HEK293 (cell line): ENCODE measurements at regions not wholly inside any gene's neighbourhood (a gene's known extent, or its start where the extent isn't known, plus 50 kb on each side); places are given as distances from the start of the nearest gene placed in this dataset.
A peak's percentile ranks its signal among the peaks of the same experiment; 100 is the strongest.
"Not testable (repeated sequence)": the region's sequence is repeated elsewhere in the genome, so short reads cannot be mapped to it uniquely, and the experiment has no call there.

Source experiments
- CTCF ChIA-PET: fragments of 350-600 bp; formaldehyde crosslinking; extraction: SDS; loops from one replicate; lab custom pipeline; 2021; ENCODE audit warnings: antibody characterized with exemption; lab: Yijun Ruan, JAX
- POLR2A ChIA-PET: fragments of 300-600 bp; formaldehyde crosslinking; extraction: SDS; loops from one replicate; lab custom pipeline; 2020; ENCODE audit warnings: antibody characterized with exemption, inconsistent platforms; lab: Yijun Ruan, JAX
- H3K27ac ChIP-seq: fragments of 200-500 bp; sonication (Bioruptor generic); 2 replicates; pipeline ENCODE4 v1.5.1; 2014; ENCODE audit warnings: low read depth, low read length, control low read depth, inconsistent platforms; ENCODE audit errors: extremely low read depth
- H3K36me3 ChIP-seq, 2 experiments: fragments of 200-500 bp in 1 of 2; sonication (Bioruptor generic) in 1 of 2; 1 replicate in 1 of 2; 2 replicates in 1 of 2; pipeline ENCODE4 v1.5.1; 2014 to 2017; ENCODE audit warnings: inconsistent platforms in 2 of 2, low read length in 2 of 2; ENCODE audit not compliant: control insufficient read depth in 2 of 2, insufficient read depth in 1 of 2
- H3K4me1 ChIP-seq: fragments of 200-500 bp; sonication (Bioruptor generic); 2 replicates; pipeline ENCODE4 v1.5.1; 2014; ENCODE audit warnings: mild to moderate bottlenecking, low read length, inconsistent platforms; ENCODE audit not compliant: control insufficient read depth, insufficient read depth
- H3K4me3 ChIP-seq: 2 replicates; pipeline ENCODE4 v1.5.1; 2011; ENCODE audit warnings: low read depth, mild to moderate bottlenecking, control low read depth, low read length, moderate library complexity
- H3K9me3 ChIP-seq: fragments of 200-500 bp; sonication (Bioruptor generic); 2 replicates; pipeline ENCODE4 v1.5.1; 2014; ENCODE audit warnings: low read depth, low read length, inconsistent platforms; ENCODE audit not compliant: control insufficient read depth, insufficient read depth
- AEBP2 ChIP-seq: fragments of 450-650 bp; formaldehyde crosslinking; IDR thresholded peaks from 2 replicates; pipeline ENCODE4 v1.5.1; 2016; ENCODE audit warnings: missing biosample characterization, missing genetic modification characterization, borderline replicate concordance
- GLIS1 ChIP-seq: fragments of 450-650 bp; formaldehyde crosslinking; IDR thresholded peaks from 2 replicates; pipeline ENCODE4 v1.5.1; 2016; ENCODE audit warnings: missing biosample characterization, missing genetic modification characterization
- MEIS1 ChIP-seq: sonication (generic); formaldehyde crosslinking; IDR thresholded peaks from 2 replicates; pipeline ENCODE4 v1.8.1; 2022; ENCODE audit warnings: missing genetic modification reagents, mild to moderate bottlenecking, borderline replicate concordance
- MZF1 ChIP-seq: fragments of 450-650 bp; formaldehyde crosslinking; IDR thresholded peaks from 2 replicates; pipeline ENCODE4 v1.5.1; 2017; ENCODE audit warnings: missing biosample characterization, missing genetic modification characterization, borderline replicate concordance
- SP7 ChIP-seq: fragments of 450-650 bp; formaldehyde crosslinking; IDR thresholded peaks from 2 replicates; pipeline ENCODE4 v1.5.1; 2016; ENCODE audit warnings: missing biosample characterization, missing genetic modification characterization
- ZBTB6 ChIP-seq: fragments of 450-650 bp; formaldehyde crosslinking; IDR thresholded peaks from 2 replicates; pipeline ENCODE4 v1.5.1; 2017; ENCODE audit warnings: missing biosample characterization, missing genetic modification characterization
- ZIC2 ChIP-seq: fragments of 450-650 bp; formaldehyde crosslinking; IDR thresholded peaks from 2 replicates; pipeline ENCODE4 v1.5.1; 2016; ENCODE audit warnings: missing biosample characterization, missing genetic modification characterization
- ZNF121 ChIP-seq: fragments of 450-650 bp; formaldehyde crosslinking; IDR thresholded peaks from 2 replicates; pipeline ENCODE4 v1.5.1; 2016; ENCODE audit warnings: missing biosample characterization, missing genetic modification characterization
- ZNF132 ChIP-seq: fragments of 450-650 bp; formaldehyde crosslinking; IDR thresholded peaks from 2 replicates; pipeline ENCODE4 v1.5.1; 2017; ENCODE audit warnings: missing biosample characterization, missing genetic modification characterization, borderline replicate concordance
- ZNF146 ChIP-seq: fragments of 450-650 bp; formaldehyde crosslinking; IDR thresholded peaks from 2 replicates; pipeline ENCODE4 v1.5.1; 2016; ENCODE audit warnings: missing biosample characterization, missing genetic modification characterization
- ZNF26 ChIP-seq: fragments of 450-650 bp; formaldehyde crosslinking; IDR thresholded peaks from 2 replicates; pipeline ENCODE4 v1.5.1; 2016; ENCODE audit warnings: missing biosample characterization, missing genetic modification characterization
- ZNF366 ChIP-seq: fragments of 450-650 bp; formaldehyde crosslinking; conservative IDR thresholded peaks from 2 replicates; pipeline ENCODE4 v1.5.1; 2016; ENCODE audit warnings: missing biosample characterization, missing genetic modification characterization
- ZNF558 ChIP-seq: fragments of 450-650 bp; formaldehyde crosslinking; IDR thresholded peaks from 2 replicates; pipeline ENCODE4 v1.5.1; 2016; ENCODE audit warnings: missing biosample characterization, missing genetic modification characterization
- ZNF580 ChIP-seq: fragments of 450-650 bp; formaldehyde crosslinking; IDR thresholded peaks from 2 replicates; pipeline ENCODE4 v1.5.1; 2016; ENCODE audit warnings: missing biosample characterization, missing genetic modification characterization
- ZNF596 ChIP-seq: fragments of 450-650 bp; IDR thresholded peaks from 2 replicates; pipeline ENCODE4 v1.5.0; 2018; ENCODE audit warnings: missing biosample characterization, mild to moderate bottlenecking, missing genetic modification characterization, moderate library complexity
- ZNF621 ChIP-seq: fragments of 450-650 bp; formaldehyde crosslinking; IDR thresholded peaks from 2 replicates; pipeline ENCODE4 v1.5.1; 2017; ENCODE audit warnings: missing biosample characterization, missing genetic modification characterization
- ZNF639 ChIP-seq: fragments of 450-650 bp; formaldehyde crosslinking; IDR thresholded peaks from 2 replicates; pipeline ENCODE4 v1.5.1; 2016; ENCODE audit warnings: missing biosample characterization, missing genetic modification characterization
- ZNF664 ChIP-seq: fragments of 450-650 bp; formaldehyde crosslinking; IDR thresholded peaks from 2 replicates; pipeline ENCODE4 v1.5.1; 2016; ENCODE audit warnings: missing biosample characterization, missing genetic modification characterization

- TF ChIP-seq ZNF639 (tag by site-specific recombination), result no peak
- TF ChIP-seq ZNF132, result no peak
- TF ChIP-seq MEIS1 (CRISPR knock-in tag), result no peak
- TF ChIP-seq ZNF146, result no peak
- no peak for TF ChIP-seq ZNF580 (tag by site-specific recombination)
- TF ChIP-seq ZBTB6, result no peak
These were observed 91.5 kb upstream of the CUX1 start (continued) for GRCh38 chr7:101725921-101726320.

- Histone ChIP-seq H3K4me3 (no peak overlapping the region), H3K36me3 (no peaks in the 10 kb centered on the region), H3K4me1 (no peaks in the 10 kb centered on the region), H3K9me3 (no peaks in the 10 kb centered on the region), H3K27ac (no peak overlapping the region)
- ChIA-PET CTCF (no interaction called here), POLR2A (no interaction called here)
- TF ChIP-seq ZNF121 (tag by site-specific recombination) (peak; percentile 88), ZNF621 (no peak)
These were observed 90.2 kb upstream of the CUX1 start for GRCh38 chr7:101727184-101727583.

GRCh38 chr7:101728128-101728527 is 89.3 kb upstream of the CUX1 start:
- no peaks in the 10 kb centered on the region for H3K4me1 ChIP-seq
- TF ChIP-seq SP7 (tag by site-specific recombination) (peak; percentile 99), ZNF558 (tag by site-specific recombination) (no peak), ZIC2 (tag by site-specific recombination) (peak; percentile 83), AEBP2 (tag by site-specific recombination) (no peak), ZNF366 (tag by site-specific recombination) (no peak), GLIS1 (tag by site-specific recombination) (peak; percentile 79), ZNF596 (no peak), ZNF26 (no peak), MZF1 (no peak), ZNF664 (tag by site-specific recombination) (no peak)
- no peak overlapping the region for H3K27ac ChIP-seq
- no peak overlapping the region for H3K4me3 ChIP-seq
- ChIA-PET POLR2A (interaction anchor here (1.8 kb wide), 1 partner anchor 16 kb away, joined by 7 read pairs; no protein-coding TSS in a partner anchor), CTCF (interaction anchor here (0.6 kb wide), 1 partner anchor 106 kb away, joined by 3 read pairs; no protein-coding TSS in a partner anchor)
- H3K9me3 ChIP-seq, result no peaks in the 10 kb centered on the region
- H3K36me3 ChIP-seq, result no peaks in the 10 kb centered on the region

GRCh38 chr7:101728873-101729240 is 88.6 kb upstream of the CUX1 start:
- not testable (repeated sequence) for H3K36me3 ChIP-seq, H3K4me1 ChIP-seq, H3K27ac ChIP-seq, H3K9me3 ChIP-seq, H3K4me3 ChIP-seq
- CTCF ChIA-PET, result interaction anchor here (1.4 kb wide), 1 partner anchor 15 kb away, joined by 4 read pairs; no protein-coding TSS in a partner anchor
- POLR2A ChIA-PET, result interaction anchor here (1.0 to 1.8 kb wide), 3 partner anchors 11 to 47 kb away, joined by 3 to 7 read pairs (median 6); no protein-coding TSS in a partner anchor
